ENCODE measurements at regions not wholly inside any gene's neighbourhood (a gene's known extent, or its start where the extent isn't known, plus 50 kb on each side); places are given as distances from the start of the nearest gene placed in this dataset.
A peak's percentile ranks its signal among the peaks of the same experiment; 100 is the strongest.
"Not testable (repeated sequence)": the region's sequence is repeated elsewhere in the genome, so short reads cannot be mapped to it uniquely, and the experiment has no call there.

DNA sequence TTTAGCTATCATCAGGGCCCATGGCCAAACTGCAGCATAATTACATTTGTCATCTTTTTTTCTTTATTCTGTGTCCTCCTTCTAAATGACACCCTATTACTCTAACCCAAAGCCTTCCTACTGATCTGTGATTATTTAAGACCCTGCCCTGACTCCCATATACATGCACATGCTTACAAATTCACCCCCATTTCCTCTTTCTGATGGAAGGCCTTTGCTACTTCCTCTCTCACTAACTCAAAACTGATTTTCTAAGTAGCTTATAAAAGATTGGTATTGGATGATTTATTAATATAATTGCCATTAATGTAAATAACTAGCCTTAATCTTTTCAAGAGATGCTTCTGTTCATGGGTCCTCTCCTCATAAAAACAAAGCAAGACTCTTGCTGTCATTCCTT, 179.2 kb downstream of the EDEM1 start:
- no peak for DNase-seq

DNA sequence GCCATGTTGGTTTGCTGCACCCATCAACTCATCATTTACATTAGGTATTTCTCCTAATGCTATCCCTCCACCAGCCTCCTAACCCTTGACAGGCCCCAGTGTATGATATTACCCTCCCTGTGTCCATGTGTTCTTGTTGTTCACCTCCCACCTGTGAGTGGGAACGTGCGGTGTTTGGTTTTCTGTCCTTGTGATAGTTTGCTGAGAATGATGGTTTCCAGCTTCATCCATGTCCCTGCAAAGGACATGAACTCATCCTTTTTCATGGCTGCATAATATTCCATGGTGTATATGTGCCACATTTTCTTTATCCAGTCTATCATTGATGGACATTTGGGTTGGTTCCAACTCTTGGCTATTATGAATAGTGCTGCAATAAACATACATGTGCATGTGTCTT, 184.0 kb downstream of the EDEM1 start:
- DNase-seq, result not testable (repeated sequence)

DNA sequence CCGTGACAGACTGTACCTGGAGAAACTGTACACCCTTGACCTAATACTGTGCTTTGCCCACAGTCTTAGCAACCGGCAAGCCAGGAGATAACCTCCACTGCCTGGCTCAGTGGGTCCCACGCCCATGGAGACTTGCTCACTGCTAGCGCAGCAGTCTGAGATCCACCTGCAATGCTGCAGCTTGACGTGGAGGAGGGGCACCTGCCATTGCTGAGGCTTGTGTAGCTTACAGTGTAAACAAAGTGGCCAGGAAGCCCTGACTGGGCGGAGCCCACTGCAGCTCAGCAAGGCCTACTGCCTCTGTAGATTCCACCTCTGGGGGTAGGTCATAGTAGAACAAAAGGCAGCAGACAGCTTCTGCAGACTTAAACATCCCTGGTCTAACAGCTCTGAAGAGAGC, 189.3 kb downstream of the EDEM1 start:
- DNase-seq, result peak; percentile 66

DNA sequence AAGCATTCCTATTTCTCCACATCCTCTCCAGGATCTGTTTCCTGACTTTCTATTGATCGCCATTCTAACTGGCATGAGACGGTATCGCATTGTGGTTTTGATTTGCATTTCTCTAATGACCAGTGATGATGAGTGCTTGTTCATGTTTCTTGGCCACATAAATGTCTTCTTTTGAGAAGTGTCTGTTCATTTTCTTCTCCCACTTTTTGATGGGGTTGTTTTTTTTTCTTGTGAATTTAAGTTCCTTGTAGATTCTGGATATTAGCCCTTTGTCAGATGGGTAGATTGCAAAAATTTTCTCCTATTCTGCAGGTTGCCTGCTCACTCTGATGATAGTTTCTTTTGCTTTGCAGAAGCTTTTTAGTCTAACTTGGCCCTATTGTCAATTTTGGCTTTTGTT, 191.8 kb downstream of the EDEM1 start:
- DNase-seq, result not testable (repeated sequence)

DNA sequence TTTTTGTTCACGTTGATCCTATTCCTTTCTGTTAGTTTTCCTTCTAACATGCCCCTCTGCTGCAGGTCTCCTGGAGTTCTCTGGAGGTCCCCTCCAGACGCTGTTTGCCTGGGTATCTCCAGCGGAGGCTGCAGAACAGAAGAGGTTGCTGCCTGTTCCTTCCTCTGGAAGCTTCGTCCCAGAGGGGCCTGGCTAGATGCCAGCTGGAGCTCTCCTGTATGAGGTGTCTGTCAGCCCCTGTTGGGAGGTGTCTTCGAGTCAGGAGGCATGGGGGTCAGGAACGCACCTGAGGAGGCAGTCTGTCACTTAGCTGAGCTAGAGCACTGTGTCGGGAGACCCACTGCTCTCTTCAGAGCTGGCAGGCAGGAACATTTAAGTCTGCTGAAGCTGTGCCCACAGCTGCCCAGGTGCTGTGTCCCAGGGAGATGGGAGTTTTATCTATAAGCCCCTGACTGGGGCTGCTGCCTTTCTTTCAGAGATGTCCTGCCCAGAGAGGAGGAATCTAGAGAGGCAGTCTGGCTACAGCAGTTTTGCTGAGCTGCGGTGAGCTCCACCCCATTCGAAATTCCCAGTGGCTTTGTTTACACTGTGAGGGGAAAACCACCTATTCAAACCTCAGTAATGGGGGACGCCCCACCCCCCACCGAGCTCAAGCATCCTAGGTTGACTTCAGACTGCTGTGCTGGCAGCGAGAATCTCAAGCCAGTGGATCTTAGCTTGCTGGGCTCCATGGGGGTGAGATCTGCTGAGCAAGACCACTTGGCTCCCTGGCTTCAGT, 196.2 kb downstream of the EDEM1 start:
- DNase-seq, result not testable (repeated sequence)

DNA sequence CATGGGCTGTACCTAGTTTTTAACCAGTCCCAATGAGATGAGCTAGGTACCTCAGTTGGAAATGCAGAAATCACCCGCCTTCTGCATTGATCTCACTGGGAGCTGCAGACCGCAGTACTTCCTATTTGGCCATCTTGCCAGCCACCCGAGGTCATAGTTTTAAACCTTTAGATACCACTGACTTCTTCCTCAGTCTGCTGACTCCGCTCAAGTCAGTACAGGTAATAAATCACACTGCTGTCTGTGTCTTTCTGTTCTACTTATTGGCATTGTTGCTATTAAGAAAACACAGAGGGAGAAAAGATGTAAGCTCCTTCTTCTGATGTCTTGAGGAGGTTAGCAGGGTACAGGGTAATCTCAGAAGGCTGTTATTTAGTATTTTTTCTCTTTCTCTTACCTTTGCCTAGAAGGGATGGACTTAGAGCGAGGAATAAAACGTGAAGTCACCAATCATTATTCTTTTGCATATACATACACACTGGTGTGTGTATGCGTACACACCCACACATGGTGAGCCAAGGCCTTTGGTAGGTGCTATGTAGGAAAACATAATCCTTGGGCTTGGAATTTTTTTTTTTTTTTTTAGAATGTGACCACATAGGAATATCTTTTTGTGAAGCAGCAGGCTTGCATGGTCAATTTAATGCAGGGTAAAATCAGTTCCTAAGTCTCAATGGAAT, 197.2 kb downstream of the EDEM1 start:
- no peak for DNase-seq

DNA sequence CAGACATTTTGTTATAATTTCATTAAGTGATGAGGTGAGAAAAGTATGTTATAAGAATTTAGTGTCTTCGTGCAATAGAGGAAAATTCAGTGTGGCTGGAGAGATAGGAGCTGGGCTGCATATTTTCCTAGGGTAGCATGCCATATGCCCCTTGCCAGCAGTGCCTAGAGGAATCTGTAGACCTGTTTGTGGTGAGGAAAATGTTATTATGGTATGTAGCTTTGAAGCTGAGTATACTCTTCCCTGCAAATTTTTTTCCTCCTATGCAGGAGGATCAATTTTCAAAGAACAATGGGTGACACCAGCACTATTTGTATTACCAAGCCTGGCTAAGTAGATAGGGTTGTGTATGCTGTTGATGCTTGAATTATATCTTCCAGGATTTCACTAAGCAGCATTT, 200.6 kb downstream of the EDEM1 start:
- no peak for DNase-seq

DNA sequence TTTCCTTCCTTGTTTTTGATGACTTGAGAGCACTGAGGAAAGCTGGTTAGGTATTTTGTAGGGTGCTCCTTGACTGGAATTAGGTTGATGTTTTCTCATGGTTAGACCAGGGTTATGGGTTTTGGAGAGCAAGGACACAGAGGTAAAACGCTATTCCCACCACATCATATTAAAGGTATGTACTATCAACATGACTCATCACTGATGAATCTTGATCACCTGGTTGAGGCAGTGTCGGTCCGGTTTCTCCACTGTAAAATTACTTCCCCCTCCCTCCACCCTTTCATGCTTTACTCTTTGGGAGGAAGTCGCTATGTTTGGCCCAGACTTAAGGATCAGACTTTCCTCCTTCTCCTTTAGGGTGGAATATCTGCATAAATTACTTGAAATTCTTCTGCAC, 201.6 kb downstream of the EDEM1 start:
- no peak for DNase-seq

DNA sequence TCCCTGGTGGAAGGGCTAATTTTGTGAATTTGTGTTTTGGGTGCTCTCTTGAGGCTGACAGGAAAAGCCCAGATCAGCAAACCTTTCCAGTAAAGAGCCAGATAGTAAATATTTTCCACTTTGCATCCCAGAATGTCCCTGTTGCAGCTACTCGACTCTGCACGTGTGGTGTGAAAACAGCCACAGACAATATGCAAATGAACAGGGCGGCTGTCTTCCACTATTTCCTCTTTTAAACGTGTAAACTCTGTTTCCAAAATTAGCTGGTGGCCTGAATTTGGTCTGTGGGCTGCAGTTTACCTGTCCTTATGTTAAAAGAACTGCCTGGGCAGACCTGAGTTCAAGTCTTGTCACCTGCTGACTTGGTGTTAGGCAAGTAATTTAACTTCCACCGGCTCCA, 202.7 kb downstream of the EDEM1 start:
- DNase-seq, result no peak

DNA sequence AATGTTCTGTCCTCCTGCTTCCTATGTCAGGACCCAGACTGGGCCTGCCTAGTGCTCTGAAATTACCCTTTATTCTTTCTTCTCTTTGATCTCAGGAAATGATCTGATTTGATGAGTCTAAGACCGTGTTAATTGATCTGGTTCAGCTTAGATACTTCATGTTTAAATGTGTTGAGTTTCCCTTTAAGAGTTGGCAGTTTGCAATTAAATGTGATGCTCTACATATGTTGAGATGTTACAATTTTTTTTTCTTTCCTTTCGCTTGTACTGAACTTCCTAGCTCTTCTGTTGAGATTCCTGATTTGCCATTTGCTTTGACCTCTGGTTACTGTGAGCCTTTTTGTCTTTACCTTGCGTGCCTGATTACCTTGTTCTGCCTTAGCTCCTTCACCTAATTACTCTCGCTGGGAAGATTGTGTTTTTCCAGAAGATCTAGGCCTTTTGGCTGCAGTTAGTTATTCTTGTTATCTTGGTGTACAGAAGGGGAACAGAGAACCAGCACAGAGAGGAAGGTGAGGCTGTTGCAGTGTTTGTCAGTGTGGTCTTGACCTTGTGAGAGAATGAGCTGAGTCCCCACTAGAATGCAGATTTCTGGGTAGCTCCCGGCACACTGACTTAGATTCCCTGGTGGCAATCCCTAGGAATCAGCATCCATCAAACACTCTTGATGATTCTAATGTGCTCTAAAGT, 203.6 kb downstream of the EDEM1 start:
- no peak for DNase-seq

DNA sequence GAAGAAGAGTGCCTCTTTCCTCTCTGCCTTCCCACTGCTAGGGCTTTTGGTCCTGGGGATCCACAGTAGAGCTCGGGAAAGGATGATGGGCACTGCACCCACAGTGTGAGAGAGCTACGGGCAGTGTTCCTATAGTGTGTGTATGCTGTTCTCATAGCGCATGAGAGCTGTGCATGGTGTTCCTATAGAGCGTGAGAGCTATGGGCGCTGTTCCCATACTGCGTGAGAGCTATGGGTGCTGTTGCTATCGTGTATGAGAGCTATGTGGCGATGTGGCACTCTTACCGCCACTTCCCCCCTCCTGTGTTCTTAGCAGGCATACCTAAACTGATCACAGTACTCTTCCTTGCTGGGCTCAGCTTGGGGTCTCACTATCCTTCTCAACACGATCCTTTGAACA, 213.5 kb downstream of the EDEM1 start:
- no peak for DNase-seq

DNA sequence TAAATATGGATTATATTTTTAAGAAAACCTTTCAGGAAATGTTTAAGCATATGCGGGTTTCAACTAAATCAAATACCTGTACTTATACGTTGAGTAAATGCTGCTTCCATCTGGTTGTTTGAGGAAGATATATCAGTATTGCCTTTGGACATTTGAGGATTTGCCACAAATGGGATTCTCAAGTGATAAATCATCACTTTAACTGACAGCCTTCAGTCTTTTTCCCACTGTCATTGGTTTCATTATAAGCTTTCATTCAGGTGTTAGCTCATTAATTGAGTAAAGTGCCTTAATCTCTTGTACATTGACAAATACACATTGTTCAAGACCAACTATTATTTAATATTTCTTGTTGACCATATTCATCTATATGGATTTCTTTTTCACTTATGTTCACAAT, 217.2 kb downstream of the EDEM1 start:
- no peak for DNase-seq

DNA sequence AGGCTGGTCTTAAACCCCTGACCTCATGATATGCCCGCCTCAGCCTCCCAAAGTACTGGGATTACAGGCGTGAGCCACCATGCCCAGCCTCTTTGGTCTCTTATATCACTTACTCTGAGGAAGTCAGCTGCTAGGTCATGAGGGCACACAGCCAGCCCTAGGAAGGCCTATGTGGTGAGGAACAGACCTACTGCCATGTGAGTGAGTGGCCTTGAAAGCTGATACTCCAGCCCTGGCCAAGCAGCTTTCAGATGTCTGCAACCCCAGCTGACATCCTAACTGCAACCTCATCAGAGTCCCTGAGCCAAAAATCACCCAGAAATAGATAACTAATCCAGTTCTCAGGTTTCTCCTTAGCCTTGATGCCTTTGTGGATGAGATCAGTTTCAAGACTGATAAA, 224.3 kb downstream of the EDEM1 start:
- no peak for DNase-seq

DNA sequence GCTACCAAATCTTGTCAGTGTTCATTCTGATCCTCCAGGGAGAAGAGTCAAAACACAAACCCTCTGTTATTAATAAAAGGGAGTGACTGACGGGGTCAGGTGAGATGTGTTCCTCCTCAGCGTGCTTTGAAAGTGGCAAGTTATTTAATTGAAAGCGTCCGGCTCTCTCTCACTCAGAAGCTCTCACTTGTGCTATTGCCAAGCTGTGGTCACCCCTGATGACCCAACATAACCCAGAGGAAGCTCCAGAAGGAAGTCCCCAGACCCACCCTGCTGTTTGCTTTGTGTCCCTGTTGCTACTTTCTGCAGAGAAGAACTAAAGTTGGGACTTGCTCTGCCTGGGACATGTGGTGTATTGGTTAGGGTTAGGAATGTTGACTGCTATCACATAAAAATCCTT, 235.6 kb downstream of the EDEM1 start:
- no peak for DNase-seq

DNA sequence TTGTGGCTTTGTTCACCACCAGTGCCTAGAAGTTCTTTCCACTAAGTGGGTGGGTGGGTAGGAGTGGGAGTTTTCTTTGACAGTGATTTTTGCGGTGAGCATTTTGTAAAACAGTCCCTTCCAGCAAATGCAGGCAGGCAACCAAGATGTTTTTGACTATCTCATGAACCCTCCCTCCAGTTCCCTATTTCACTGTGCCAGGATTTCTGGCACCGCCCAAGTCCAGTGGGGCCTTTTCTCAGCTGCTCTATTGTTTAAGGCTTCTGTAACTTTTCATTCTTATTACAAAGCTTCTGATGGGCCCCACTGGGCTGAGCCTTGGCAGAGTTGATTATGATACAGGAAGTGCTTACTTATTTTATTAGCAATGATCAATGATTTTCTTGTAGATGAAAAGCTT, 236.0 kb downstream of the EDEM1 start:
- no peak for DNase-seq

DNA sequence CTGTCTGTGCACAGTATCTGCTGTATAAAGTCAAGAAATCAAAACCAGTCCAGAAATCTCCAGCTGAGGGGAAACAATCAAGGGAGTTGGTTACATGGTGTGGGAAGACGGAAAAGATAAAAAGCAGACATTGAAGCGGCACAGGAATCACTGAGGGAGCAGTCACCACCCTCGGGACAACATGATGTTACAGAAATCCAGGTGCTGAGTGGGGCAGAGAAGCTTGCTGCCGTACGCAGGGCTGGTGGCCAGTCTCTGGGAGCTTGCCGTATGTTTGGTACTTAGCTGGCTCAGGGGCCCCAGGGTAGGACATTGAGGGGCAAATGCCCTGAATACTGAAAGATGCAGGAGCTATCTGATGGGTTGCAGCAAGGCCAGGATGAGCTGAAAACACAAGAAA, 237.9 kb downstream of the EDEM1 start:
- DNase-seq, result no peak

DNA sequence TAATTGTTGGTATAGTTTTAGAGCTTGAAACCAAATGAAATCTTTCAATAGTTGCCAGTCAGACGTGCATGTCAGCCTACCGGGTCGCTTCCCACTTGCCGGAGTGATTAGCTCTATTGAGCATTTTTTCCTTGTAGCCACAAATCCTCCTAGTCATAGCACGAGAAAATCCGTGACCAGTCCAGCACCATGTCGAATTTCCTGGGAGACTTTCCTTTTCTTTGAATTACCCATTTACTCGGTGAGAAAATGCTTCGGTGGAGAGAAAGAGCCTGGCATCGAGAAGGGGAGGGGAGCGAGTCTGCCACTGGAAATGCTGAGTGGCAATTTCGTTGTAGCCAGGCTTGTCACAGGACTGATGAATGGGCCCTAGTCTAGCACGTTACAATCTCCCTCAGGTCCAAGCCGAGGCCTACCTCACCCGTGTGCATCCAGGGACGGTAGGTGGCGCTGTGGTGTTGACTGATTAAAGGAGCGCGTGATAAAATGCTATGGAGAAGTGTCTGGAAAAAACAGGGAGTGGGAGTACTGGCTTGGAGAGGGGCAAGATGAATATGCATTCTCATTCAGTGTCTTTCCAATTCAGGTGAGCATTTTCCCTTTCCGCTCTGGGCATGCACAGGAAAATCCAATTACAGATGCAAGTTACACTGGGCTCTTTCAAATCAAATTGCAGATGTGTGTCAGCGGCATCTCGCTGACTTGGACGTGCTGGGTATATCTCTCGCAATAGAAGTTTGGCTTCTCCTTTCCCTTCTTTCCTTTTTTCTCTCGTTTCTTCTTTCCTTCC, 238.8 kb downstream of the EDEM1 start:
- DNase-seq, result peak; percentile 76

DNA sequence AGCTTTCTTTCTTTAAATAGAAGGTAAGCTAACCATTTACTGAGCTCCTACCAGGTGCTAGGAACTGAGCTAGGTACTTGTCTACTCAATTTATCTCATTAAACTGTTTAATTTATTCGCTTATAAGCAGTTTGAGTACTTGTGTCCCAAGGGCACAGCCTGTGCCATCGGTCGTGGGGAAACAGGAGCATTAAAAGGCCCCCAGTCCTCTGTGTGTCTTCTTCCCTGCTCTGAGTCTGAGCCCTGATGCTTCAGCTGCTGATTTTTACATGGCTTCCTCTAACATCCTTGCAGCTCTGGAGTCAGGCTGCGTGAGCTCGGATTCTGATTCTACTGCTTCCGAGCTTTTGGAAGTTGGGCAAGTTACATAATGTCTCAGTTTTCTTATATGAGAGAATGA, 239.5 kb downstream of the EDEM1 start:
- no peak for DNase-seq

DNA sequence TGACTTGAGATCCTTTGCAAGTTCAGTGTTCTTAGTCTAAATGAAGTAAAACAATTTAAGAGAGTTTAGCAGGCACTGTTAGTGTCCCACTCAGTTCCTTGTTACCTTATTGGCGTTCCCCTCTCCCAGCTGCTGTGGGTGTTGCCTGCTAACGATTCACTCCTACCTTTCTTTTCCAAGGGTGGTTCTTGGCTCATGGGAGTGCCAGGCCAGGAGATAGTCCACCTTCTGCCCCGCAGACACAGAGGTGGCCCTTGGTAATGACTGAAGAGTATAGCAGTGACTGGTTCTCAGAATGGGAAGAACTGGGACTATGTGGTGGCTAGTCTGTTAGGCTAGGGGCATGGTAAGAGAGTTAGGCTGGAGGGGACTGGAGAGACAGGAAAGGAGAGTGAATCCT, 240.4 kb downstream of the EDEM1 start:
- DNase-seq, result no peak

DNA sequence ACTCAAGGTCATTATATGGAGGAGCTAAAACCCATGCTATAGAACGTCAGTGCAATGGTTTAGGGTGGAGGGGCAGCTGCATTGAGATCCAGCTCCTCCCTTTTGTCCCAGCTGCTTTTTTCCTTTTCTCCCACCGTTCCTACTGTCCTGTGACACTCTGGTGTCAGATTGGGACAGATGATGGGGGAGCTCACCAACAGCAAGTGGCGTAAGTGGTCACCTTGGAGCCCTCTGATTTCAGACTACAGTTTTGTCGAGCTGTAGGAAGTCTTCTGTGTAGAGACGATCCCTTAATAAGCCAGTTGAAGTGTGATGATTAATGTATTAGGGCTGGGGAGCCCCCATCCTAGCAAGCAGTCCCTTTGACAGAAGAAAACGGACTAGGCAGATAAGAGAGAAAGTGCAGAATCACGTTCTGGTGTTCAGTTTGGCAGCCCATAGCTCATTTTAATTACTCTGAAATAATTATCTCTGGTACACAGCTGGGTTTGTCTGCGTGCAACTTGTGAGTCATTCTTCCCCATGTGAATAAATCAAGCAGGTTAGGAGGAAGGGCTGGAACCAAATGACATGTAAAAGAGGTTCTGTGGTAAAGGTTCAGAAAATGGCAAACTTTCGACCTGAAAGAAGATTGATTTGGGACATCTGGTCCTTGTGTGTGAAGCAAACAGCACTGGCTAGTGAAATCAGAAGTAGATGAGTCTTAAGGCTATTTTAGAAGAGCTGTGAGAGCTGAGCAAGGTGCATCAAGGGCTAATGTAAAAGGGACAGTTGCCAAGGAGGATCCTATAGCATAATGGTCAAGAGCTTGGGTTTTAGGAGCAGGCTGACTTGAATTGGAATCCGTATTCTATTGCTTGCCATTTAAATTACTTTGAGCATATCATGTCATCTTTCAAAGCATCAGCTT, 241.4 kb downstream of the EDEM1 start:
- DNase-seq, result no peak

DNA sequence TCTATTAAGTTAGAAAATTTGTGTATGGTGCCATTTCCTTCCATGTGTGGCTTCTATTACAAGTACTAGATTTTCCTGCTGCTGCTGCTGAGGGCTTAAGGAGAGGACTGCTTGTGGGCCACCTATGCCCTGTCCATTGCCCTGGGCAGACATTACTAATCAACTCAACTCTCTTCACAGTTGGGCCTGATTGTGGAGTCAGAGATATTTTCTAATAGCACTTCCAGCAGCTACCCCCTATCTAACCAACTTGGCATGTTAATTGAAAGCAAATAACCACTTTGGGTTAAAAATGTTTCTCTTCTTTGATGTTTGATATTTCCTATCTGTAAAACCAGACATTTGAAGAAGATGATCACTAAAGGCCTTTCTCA, 242.0 kb downstream of the EDEM1 start:
- DNase-seq, result no peak

DNA sequence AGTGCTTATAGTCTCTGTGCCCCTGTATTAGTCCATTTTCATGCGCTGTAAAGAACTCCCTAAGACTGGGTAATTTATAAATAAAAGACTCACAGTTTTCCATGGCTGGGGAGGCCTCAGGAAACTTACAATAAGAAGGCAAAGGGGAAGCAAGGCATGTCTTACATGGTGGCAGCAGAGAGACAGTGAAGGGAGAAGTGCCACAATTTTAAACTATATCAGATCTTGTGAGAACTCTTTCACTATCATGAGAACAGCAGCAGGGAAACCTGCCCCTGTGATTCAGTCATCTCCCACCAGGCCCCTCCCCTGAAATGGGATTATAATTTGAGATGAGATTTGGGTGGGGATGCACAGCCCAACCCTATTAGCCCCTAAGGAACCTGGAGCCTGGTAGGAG, 243.2 kb downstream of the EDEM1 start:
- DNase-seq, result no peak

Data from NCI-H510A (cell line).